Caki2 (cell line): ENCODE measurements at regions not wholly inside any gene's neighbourhood (a gene's known extent, or its start where the extent isn't known, plus 50 kb on each side); places are given as distances from the start of the nearest gene placed in this dataset.

Source experiments
- DNase-seq: peaks from one replicate; pipeline ENCODE4 v3.0.0-alpha.2; 2015; ENCODE audit warnings: low read depth
- in situ Hi-C: cut with HindIII; loops from 2 replicates; pipeline ENCODE4 v1.10.0; 2016; ENCODE audit warnings: low sequenced_read_pairs, low pct_unique_long_range_greater_than_20kb, mixed read lengths

GRCh38 chr18:78836838-78837237 lies 142.8 kb upstream of the SALL3 start:
- in situ Hi-C loops, result no loop called here
- DNase-seq, result no peak

GRCh38 chr18:78837754-78838153 lies 141.9 kb upstream of the SALL3 start:
- no peak for DNase-seq
- in situ Hi-C loops, result no loop called here

- no peak for DNase-seq
- in situ Hi-C loops, result no loop called here
These were observed 141.4 kb upstream of the SALL3 start for GRCh38 chr18:78838183-78838582.

GRCh38 chr18:78849046-78849445 lies 130.6 kb upstream of the SALL3 start:
- no peak for DNase-seq
- in situ Hi-C loops, result no loop called here

- no peak for DNase-seq
- in situ Hi-C loops, result no loop called here
These were observed 130.2 kb upstream of the SALL3 start for GRCh38 chr18:78849458-78849857.

- in situ Hi-C loops, result no loop called here
- no peak for DNase-seq
These were observed 126.3 kb upstream of the SALL3 start for GRCh38 chr18:78853341-78853740.

- in situ Hi-C loops, result no loop called here
- no peak for DNase-seq
These were observed 124.4 kb upstream of the SALL3 start for GRCh38 chr18:78855188-78855587.

GRCh38 chr18:78856569-78857313 lies 122.9 kb upstream of the SALL3 start:
- in situ Hi-C loops, result no loop called here
- no peak for DNase-seq

- in situ Hi-C loops, result no loop called here
- no peak for DNase-seq
These were observed 122.1 kb upstream of the SALL3 start for GRCh38 chr18:78857314-78858150.

GRCh38 chr18:78859686-78860085 lies 119.9 kb upstream of the SALL3 start:
- DNase-seq, result no peak
- in situ Hi-C loops, result no loop called here

- in situ Hi-C loops, result no loop called here
These were observed 119.5 kb upstream of the SALL3 start for GRCh38 chr18:78860117-78860516.

GRCh38 chr18:78861116-78861515 lies 118.5 kb upstream of the SALL3 start:
- in situ Hi-C loops, result no loop called here
- no peak for DNase-seq

More at GRCh38 chr18:78860117-78860516, 119.5 kb upstream of the SALL3 start:
- DNase-seq, result no peak

- in situ Hi-C loops, result no loop called here
- no peak for DNase-seq
These were observed 117.9 kb upstream of the SALL3 start for GRCh38 chr18:78861706-78862105.

GRCh38 chr18:78862395-78862794 lies 117.2 kb upstream of the SALL3 start:
- DNase-seq, result no peak

GRCh38 chr18:78865056-78865598 lies 114.5 kb upstream of the SALL3 start:
- in situ Hi-C loops, result no loop called here

More at GRCh38 chr18:78862395-78862794, 117.2 kb upstream of the SALL3 start:
- in situ Hi-C loops, result no loop called here

GRCh38 chr18:78865771-78866310 lies 113.8 kb upstream of the SALL3 start:
- no peak for DNase-seq
- in situ Hi-C loops, result no loop called here

More at GRCh38 chr18:78865056-78865598, 114.5 kb upstream of the SALL3 start:
- DNase-seq, result no peak

GRCh38 chr18:78867131-78867530 lies 112.5 kb upstream of the SALL3 start:
- DNase-seq, result no peak
- in situ Hi-C loops, result no loop called here

GRCh38 chr18:78868330-78869316 lies 111.0 kb upstream of the SALL3 start:
- no peak for DNase-seq
- in situ Hi-C loops, result no loop called here
